GM18511 (cell line): ENCODE measurements at regions not wholly inside any gene's neighbourhood (a gene's known extent, or its start where the extent isn't known, plus 50 kb on each side); places are given as distances from the start of the nearest gene placed in this dataset.

Experiments used
- ATAC-seq: cut with Tn5 transposase; IDR thresholded peaks from one replicate; pipeline ENCODE4 v1.9.1; 2021; ENCODE audit warnings: mild to moderate bottlenecking, moderate library complexity; ENCODE audit not compliant: unreplicated experiment

- no peak for ATAC-seq
Measured at GRCh38 chr11:19306179-19306944, 65.6 kb upstream of the E2F8 start.

- no peak for ATAC-seq
Measured at GRCh38 chr11:19301361-19301760, 60.6 kb upstream of the E2F8 start.

GRCh38 chr11:19294444-19294843 lies 53.7 kb upstream of the E2F8 start:
- no peak for ATAC-seq

DNA sequence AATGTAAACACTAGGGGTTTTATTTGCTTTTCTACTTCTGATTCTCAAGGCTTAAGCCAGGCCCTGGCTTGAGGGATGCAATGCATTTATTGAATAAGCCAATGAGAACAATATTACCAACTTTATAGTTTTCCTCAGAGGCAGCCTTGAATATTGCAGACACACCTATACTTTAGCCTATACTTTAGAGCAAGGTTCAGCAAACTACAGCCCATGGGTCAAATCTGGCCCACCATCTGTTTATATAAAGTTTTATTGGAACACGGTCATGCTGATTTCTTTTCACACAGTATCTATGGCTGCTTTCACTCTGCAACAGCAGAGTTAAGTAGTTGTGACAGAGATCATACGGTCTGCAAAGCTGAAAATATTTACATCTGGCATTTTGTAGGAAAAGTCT lies 50.3 kb upstream of the E2F8 start:
- no peak for ATAC-seq
